ENCODE measurements at regions not wholly inside any gene's neighbourhood (a gene's known extent, or its start where the extent isn't known, plus 50 kb on each side); places are given as distances from the start of the nearest gene placed in this dataset.
A peak's percentile ranks its signal among the peaks of the same experiment; 100 is the strongest.

- DNase-seq = no peak
Measured at GRCh38 chr6:18335948-18336347, 51.2 kb upstream of the RNF144B start.

- DNase-seq = no peak
Measured at GRCh38 chr6:18334251-18334650, 52.9 kb upstream of the RNF144B start.

GRCh38 chr6:18330548-18331081 lies 56.5 kb upstream of the RNF144B start:
- no peak for DNase-seq

GRCh38 chr6:18329776-18330175 lies 57.4 kb upstream of the RNF144B start:
- DNase-seq = no peak

GRCh38 chr6:18328540-18328939 lies 58.6 kb upstream of the RNF144B start:
- DNase-seq = no peak

GRCh38 chr6:18328070-18328469 lies 59.1 kb upstream of the RNF144B start:
- DNase-seq = no peak

GRCh38 chr6:18327626-18328025 lies 59.5 kb upstream of the RNF144B start:
- DNase-seq = no peak

- DNase-seq = peak; percentile 7
Measured at GRCh38 chr6:18326980-18327379, 60.2 kb upstream of the RNF144B start.

GRCh38 chr6:18326001-18326400 lies 61.1 kb upstream of the RNF144B start:
- no peak for DNase-seq

- no peak for DNase-seq
Measured at GRCh38 chr6:18324706-18325042, 60.3 kb upstream of the DEK start.

GRCh38 chr6:18323935-18324705 lies 59.8 kb upstream of the DEK start:
- peak; percentile 96 for DNase-seq

- DNase-seq = no peak
Measured at GRCh38 chr6:18317850-18318249, 53.5 kb upstream of the DEK start.

GRCh38 chr6:18314317-18314997 lies 50.1 kb upstream of the DEK start:
- DNase-seq = no peak
